NCI-H1417 treated with DMSO at 0.1 percent for 48 hours (cell line): ENCODE measurements at regions not wholly inside any gene's neighbourhood (a gene's known extent, or its start where the extent isn't known, plus 50 kb on each side); places are given as distances from the start of the nearest gene placed in this dataset.
"Not testable (repeated sequence)": the region's sequence is repeated elsewhere in the genome, so short reads cannot be mapped to it uniquely, and the experiment has no call there.

Source experiments
- DNase-seq: peaks from one replicate; lab custom pipeline; 2025; lab: John Stamatoyannopoulos, UW

GRCh38 chr1:58934706-58935105 lies 150.9 kb upstream of the JUN start:
- no peak for DNase-seq

- DNase-seq = no peak
Observed at GRCh38 chr1:58936973-58937372, 153.1 kb upstream of the JUN start.

GRCh38 chr1:58939146-58939545 lies 155.3 kb upstream of the JUN start:
- no peak for DNase-seq

GRCh38 chr1:58939666-58940370 lies 156.0 kb upstream of the JUN start:
- DNase-seq = no peak

- DNase-seq = no peak
Observed at GRCh38 chr1:58941471-58942289, 157.8 kb upstream of the JUN start.

- DNase-seq = no peak
Observed at GRCh38 chr1:58942759-58943191, 158.9 kb upstream of the JUN start.

- DNase-seq = no peak
Observed at GRCh38 chr1:58943776-58944175, 159.9 kb upstream of the JUN start.

- DNase-seq = no peak
Observed at GRCh38 chr1:58944439-58944838, 160.6 kb upstream of the JUN start.

- DNase-seq = no peak
Observed at GRCh38 chr1:58946390-58946789, 162.5 kb upstream of the JUN start.

GRCh38 chr1:58948671-58949070 lies 164.8 kb upstream of the JUN start:
- DNase-seq = no peak

GRCh38 chr1:58949551-58950220 lies 165.8 kb upstream of the JUN start:
- no peak for DNase-seq

- DNase-seq = no peak
Observed at GRCh38 chr1:58950897-58951296, 167.1 kb upstream of the JUN start.

GRCh38 chr1:58953951-58954350 lies 170.1 kb upstream of the JUN start:
- DNase-seq = not testable (repeated sequence)

GRCh38 chr1:58963287-58963686 lies 179.4 kb upstream of the JUN start:
- DNase-seq = not testable (repeated sequence)

- DNase-seq = no peak
Observed at GRCh38 chr1:58964428-58964827, 180.6 kb upstream of the JUN start.

GRCh38 chr1:58964880-58965279 lies 181.0 kb upstream of the JUN start:
- DNase-seq = no peak

- no peak for DNase-seq
Observed at GRCh38 chr1:58966103-58966916, 182.5 kb upstream of the JUN start.

GRCh38 chr1:58966917-58967740 lies 183.3 kb upstream of the JUN start:
- DNase-seq = no peak

- DNase-seq = no peak
Observed at GRCh38 chr1:58968360-58968952, 184.6 kb upstream of the JUN start.

GRCh38 chr1:58969176-58969575 lies 185.3 kb upstream of the JUN start:
- not testable (repeated sequence) for DNase-seq
